SK-N-SH treated with all-trans-retinoic acid at 6 μM for 48 hours (cell line): ENCODE measurements at regions not wholly inside any gene's neighbourhood (a gene's known extent, or its start where the extent isn't known, plus 50 kb on each side); places are given as distances from the start of the nearest gene placed in this dataset.

ENCODE experiments used
- ATAC-seq: fragments of 200-7000 bp; cut with Tn5 transposase; 3 replicates; pipeline ENCODE4 v1.9.1; 2020; ENCODE audit warnings: mild to moderate bottlenecking, moderate library complexity
- BACH2 ChIP-seq: fragments of 250-450 bp; sonication (Bioruptor Pico); IDR thresholded peaks from 2 replicates; pipeline ENCODE4 v1.9.0; 2021; ENCODE audit warnings: mild to moderate bottlenecking, borderline replicate concordance
- CSDC2 ChIP-seq: fragments of 250-450 bp; sonication (Bioruptor Pico); IDR thresholded peaks from 2 replicates; pipeline ENCODE4 v1.5.0; 2020; ENCODE audit warnings: mild to moderate bottlenecking, moderate library complexity
- ESRRG ChIP-seq: fragments of 250-450 bp; sonication (Bioruptor Pico); IDR thresholded peaks from 2 replicates; pipeline ENCODE4 v1.6.1; 2021; ENCODE audit warnings: mild to moderate bottlenecking
- GLIS3 ChIP-seq: fragments of 250-450 bp; sonication (Bioruptor Pico); IDR thresholded peaks from 2 replicates; pipeline ENCODE4 v1.5.0; 2020; ENCODE audit warnings: mild to moderate bottlenecking, moderate library complexity
- ISL1 ChIP-seq: fragments of 250-450 bp; sonication (Bioruptor Pico); IDR thresholded peaks from 2 replicates; pipeline ENCODE4 v2.1.2; 2022; ENCODE audit warnings: mild to moderate bottlenecking, moderate library complexity
- OSR1 ChIP-seq: fragments of 250-450 bp; sonication (Bioruptor Pico); IDR thresholded peaks from 2 replicates; pipeline ENCODE4 v1.8.0; 2022; ENCODE audit warnings: moderate library complexity, mild to moderate bottlenecking, inconsistent platforms
- RARB ChIP-seq: fragments of 250-450 bp; sonication (Bioruptor Pico); IDR thresholded peaks from 2 replicates; pipeline ENCODE4 v1.8.0; 2021; ENCODE audit warnings: mild to moderate bottlenecking, moderate library complexity
- SNAI2 ChIP-seq: fragments of 250-450 bp; sonication (Bioruptor Pico); IDR thresholded peaks from 2 replicates; pipeline ENCODE4 v1.5.0; 2020; ENCODE audit warnings: mild to moderate bottlenecking, moderate library complexity
- TCF4 ChIP-seq: fragments of 250-450 bp; sonication (Bioruptor Pico); IDR thresholded peaks from 2 replicates; pipeline ENCODE4 v1.8.0; 2021; ENCODE audit warnings: mild to moderate bottlenecking, moderate library complexity, borderline replicate concordance
- TOX ChIP-seq: fragments of 250-450 bp; sonication (Bioruptor Pico); IDR thresholded peaks from 2 replicates; pipeline ENCODE4 v1.8.0; 2021; ENCODE audit warnings: mild to moderate bottlenecking, moderate library complexity, borderline replicate concordance
- ZFP3 ChIP-seq: fragments of 250-450 bp; sonication (Bioruptor Pico); IDR thresholded peaks from 2 replicates; pipeline ENCODE4 v1.5.0; 2020; ENCODE audit warnings: mild to moderate bottlenecking, moderate library complexity
- ZFP30 ChIP-seq: fragments of 450-650 bp; formaldehyde crosslinking; IDR thresholded peaks from 2 replicates; pipeline ENCODE4 v1.5.0; 2022; ENCODE audit warnings: mild to moderate bottlenecking, moderate library complexity
- ZNF565 ChIP-seq: fragments of 450-650 bp; formaldehyde crosslinking; conservative IDR thresholded peaks from 2 replicates; pipeline ENCODE4 v1.5.0; 2020; ENCODE audit warnings: low read depth, mild to moderate bottlenecking, moderate library complexity
- ZNF8 ChIP-seq: fragments of 450-650 bp; formaldehyde crosslinking; IDR thresholded peaks from 2 replicates; pipeline ENCODE4 v1.5.0; 2020; ENCODE audit warnings: mild to moderate bottlenecking, moderate library complexity
- TF ChIP-seq, protein P1 (sequence below): fragments of 250-450 bp; sonication (Bioruptor Pico); IDR thresholded peaks from 2 replicates; pipeline ENCODE4 v1.8.0; 2021; ENCODE audit warnings: low read depth, mild to moderate bottlenecking, moderate library complexity, borderline replicate concordance
- TF ChIP-seq, protein P2 (sequence below): fragments of 250-450 bp; sonication (Bioruptor Pico); IDR thresholded peaks from 2 replicates; pipeline ENCODE4 v1.5.1; 2021; ENCODE audit warnings: mild to moderate bottlenecking, moderate library complexity
- TF ChIP-seq, protein P3 (sequence below): fragments of 250-450 bp; sonication (Bioruptor Pico); IDR thresholded peaks from 2 replicates; pipeline ENCODE4 v1.5.1; 2020; ENCODE audit warnings: low read depth, mild to moderate bottlenecking, moderate library complexity
- TF ChIP-seq, protein P4 (sequence below): fragments of 250-450 bp; sonication (Bioruptor Pico); IDR thresholded peaks from 2 replicates; pipeline ENCODE4 v1.5.0; 2020; ENCODE audit warnings: mild to moderate bottlenecking, moderate library complexity

DNA sequence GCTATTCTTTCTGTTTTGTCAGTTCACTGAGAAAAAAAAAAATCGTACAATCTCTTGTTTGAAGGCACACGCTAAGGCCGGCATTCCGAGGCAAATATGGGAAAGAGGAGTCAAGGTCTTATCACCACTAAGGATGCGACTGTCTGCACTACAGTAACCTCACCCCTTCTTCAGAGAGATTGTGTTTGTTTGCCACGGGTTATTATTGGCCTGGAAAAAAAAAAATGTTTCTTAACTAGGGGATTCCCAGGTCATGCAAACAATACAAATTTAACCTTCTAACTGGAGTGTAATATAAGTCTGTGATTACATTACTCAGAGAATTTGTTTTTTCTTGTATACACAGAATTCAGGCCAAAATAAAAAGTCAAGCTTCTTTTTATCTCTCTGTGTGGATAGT, 168.3 kb downstream of the TMA16 start:
- ATAC-seq, result no peak
- no peak for TF ChIP-seq SNAI2
- TF ChIP-seq ZFP30, result no peak
- TF ChIP-seq OSR1 (CRISPR knock-in tag), result no peak

DNA sequence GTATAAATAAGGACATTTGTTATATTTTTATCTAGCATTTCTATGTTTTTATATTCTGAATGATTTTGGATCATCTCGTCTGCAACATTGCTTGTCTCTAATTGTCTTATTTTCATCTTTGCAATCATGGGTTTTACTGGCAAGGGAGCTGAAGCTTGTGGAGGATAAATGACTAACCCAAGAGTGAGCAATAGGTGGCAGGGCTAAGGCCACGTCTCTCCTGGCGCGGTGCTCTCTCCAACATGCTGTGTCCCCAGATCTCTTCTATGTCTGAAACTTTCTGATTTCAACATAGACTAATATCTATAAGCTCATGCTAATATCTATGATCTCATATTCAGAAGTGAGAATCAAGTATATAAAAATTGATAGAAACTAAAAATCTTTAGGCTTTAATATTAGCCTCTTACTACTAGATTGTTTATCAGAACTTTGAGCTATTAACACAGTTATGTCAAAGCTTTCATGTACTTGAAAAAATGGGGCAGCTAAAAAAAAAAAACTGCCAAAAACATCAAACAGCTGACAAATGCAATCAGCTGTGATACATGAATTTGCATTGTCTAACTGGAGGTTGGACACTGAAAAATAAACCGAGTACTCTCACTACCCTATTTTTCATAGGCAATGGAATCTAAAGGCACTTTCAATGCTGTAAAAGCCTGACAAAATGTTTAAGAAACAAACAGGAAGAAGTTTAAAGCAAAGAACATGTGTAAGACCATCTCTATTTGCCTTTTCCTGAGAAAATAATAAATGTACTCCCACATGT, 169.2 kb downstream of the TMA16 start:
- TF ChIP-seq, protein P1, sequence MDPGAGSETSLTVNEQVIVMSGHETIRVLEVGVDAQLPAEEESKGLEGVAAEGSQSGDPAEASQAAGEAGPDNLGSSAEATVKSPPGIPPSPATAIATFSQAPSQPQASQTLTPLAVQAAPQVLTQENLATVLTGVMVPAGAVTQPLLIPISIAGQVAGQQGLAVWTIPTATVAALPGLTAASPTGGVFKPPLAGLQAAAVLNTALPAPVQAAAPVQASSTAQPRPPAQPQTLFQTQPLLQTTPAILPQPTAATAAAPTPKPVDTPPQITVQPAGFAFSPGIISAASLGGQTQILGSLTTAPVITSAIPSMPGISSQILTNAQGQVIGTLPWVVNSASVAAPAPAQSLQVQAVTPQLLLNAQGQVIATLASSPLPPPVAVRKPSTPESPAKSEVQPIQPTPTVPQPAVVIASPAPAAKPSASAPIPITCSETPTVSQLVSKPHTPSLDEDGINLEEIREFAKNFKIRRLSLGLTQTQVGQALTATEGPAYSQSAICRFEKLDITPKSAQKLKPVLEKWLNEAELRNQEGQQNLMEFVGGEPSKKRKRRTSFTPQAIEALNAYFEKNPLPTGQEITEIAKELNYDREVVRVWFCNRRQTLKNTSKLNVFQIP (CRISPR knock-in tag), result no peak
- TF ChIP-seq, protein P2, sequence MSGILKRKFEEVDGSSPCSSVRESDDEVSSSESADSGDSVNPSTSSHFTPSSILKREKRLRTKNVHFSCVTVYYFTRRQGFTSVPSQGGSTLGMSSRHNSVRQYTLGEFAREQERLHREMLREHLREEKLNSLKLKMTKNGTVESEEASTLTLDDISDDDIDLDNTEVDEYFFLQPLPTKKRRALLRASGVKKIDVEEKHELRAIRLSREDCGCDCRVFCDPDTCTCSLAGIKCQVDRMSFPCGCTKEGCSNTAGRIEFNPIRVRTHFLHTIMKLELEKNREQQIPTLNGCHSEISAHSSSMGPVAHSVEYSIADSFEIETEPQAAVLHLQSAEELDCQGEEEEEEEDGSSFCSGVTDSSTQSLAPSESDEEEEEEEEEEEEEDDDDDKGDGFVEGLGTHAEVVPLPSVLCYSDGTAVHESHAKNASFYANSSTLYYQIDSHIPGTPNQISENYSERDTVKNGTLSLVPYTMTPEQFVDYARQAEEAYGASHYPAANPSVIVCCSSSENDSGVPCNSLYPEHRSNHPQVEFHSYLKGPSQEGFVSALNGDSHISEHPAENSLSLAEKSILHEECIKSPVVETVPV (CRISPR knock-in tag), result no peak
- TF ChIP-seq CSDC2, result no peak
- no peak for TF ChIP-seq SNAI2
- TF ChIP-seq ESRRG (CRISPR knock-in tag), result no peak
- TF ChIP-seq TCF4 (CRISPR knock-in tag), result no peak
- TF ChIP-seq, protein P3, sequence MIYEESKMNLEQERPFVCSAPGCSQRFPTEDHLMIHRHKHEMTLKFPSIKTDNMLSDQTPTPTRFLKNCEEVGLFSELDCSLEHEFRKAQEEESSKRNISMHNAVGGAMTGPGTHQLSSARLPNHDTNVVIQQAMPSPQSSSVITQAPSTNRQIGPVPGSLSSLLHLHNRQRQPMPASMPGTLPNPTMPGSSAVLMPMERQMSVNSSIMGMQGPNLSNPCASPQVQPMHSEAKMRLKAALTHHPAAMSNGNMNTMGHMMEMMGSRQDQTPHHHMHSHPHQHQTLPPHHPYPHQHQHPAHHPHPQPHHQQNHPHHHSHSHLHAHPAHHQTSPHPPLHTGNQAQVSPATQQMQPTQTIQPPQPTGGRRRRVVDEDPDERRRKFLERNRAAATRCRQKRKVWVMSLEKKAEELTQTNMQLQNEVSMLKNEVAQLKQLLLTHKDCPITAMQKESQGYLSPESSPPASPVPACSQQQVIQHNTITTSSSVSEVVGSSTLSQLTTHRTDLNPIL, result no peak
- no peak for TF ChIP-seq BACH2 (CRISPR knock-in tag)
- TF ChIP-seq ZNF565 (CRISPR knock-in tag), result no peak
- TF ChIP-seq, protein P4, sequence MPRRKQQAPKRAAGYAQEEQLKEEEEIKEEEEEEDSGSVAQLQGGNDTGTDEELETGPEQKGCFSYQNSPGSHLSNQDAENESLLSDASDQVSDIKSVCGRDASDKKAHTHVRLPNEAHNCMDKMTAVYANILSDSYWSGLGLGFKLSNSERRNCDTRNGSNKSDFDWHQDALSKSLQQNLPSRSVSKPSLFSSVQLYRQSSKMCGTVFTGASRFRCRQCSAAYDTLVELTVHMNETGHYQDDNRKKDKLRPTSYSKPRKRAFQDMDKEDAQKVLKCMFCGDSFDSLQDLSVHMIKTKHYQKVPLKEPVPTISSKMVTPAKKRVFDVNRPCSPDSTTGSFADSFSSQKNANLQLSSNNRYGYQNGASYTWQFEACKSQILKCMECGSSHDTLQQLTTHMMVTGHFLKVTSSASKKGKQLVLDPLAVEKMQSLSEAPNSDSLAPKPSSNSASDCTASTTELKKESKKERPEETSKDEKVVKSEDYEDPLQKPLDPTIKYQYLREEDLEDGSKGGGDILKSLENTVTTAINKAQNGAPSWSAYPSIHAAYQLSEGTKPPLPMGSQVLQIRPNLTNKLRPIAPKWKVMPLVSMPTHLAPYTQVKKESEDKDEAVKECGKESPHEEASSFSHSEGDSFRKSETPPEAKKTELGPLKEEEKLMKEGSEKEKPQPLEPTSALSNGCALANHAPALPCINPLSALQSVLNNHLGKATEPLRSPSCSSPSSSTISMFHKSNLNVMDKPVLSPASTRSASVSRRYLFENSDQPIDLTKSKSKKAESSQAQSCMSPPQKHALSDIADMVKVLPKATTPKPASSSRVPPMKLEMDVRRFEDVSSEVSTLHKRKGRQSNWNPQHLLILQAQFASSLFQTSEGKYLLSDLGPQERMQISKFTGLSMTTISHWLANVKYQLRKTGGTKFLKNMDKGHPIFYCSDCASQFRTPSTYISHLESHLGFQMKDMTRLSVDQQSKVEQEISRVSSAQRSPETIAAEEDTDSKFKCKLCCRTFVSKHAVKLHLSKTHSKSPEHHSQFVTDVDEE (CRISPR knock-in tag), result no peak
- TF ChIP-seq ZFP3 (CRISPR knock-in tag), result no peak
- TF ChIP-seq ZNF8 (CRISPR knock-in tag), result no peak
- TF ChIP-seq RARB, result no peak
- no peak for TF ChIP-seq GLIS3 (CRISPR knock-in tag)
- no peak for ATAC-seq

DNA sequence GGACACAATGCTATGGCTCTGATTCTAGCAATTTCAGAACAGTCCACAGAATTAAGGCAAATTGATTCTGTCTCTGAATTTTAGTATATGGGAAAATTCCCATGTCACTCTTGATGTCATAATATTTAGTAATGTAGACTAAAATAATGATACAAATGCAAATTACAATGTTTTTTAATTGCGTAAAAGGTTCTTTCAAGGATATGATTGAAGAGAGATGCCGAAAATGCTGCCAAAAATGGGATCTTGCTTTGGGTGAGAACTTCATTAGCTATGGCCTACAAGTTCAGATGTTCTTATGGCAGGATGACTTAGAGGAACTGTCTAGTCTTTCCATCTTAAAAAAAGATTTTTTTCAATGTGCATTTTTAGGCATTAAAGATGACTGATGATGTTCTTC, 170.6 kb downstream of the TMA16 start:
- no peak for ATAC-seq
- TF ChIP-seq ISL1 (CRISPR knock-in tag), result no peak
- TF ChIP-seq, all 23 proteins: peak for 0

DNA sequence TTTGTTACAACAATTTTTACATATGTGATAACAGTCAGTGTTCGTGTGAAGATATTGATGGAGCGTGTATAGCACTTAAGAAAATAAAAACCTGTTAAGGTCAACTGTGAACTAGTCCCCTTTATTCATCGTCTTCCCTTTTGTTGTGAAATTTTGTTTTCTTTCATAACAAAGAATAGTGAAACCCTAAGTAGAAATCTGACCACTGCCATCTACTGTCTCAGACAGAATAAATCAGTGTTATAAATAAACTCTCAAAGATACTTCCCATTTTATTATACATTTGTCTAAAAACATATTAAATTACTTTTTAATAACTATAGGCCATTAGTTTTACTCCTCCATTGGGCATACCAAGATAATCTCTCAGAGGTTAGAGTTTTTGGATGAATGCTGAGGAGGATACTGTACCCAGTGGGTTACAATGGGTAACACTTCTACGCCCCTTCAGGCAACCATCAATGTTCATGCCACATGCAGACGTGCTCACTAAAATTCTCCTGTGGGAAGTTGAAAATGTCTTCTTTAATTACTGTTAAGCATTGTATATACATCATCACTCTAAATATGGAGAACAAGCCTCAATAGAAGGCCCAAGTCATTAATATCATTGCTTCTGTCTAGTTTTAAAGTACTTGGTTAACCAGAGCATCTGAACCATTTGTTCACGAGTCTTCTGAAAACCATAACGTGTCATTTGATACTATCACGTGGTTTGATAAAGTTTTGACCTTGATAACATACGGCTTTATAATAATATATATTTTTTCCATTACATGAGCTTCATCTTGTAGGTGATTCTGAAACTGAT, 171.2 kb downstream of the TMA16 start:
- TF ChIP-seq SNAI2 (no peak), ZFP3 (CRISPR knock-in tag) (no peak), ISL1 (CRISPR knock-in tag) (no peak), ZNF8 (CRISPR knock-in tag) (no peak), TOX (CRISPR knock-in tag) (no peak), ZNF565 (CRISPR knock-in tag) (no peak), BACH2 (CRISPR knock-in tag) (no peak)
- TF ChIP-seq, protein P4 (CRISPR knock-in tag), result no peak
- TF ChIP-seq, all 23 proteins: peak for 0
- no peak for ATAC-seq
